ENCODE measurements at regions not wholly inside any gene's neighbourhood (a gene's known extent, or its start where the extent isn't known, plus 50 kb on each side); places are given as distances from the start of the nearest gene placed in this dataset.

DNA sequence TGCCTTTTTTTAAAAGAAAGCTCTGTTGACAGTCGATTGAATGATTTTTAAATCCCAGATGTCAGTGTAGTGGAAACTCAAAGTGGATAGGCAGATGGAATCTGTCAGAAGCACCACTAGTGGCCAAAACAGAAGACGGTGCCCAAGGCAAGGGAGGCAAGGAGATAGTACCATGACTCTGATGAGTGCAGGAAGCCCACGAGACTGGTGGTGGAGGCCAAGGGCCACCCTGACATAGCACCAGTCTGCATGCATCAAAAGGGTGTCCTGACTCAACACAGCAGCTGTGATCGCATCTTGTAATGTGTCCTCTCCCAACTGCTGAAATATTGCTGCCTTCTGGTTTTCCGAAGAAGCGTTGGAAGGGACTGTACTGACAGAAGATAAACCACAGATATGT is 124.1 kb upstream of the PAPPA2 start:
- DNase-seq, result no peak
- H3K36me3 ChIP-seq (ENCODE audit: control insufficient read depth, insufficient read depth, low read length), result no peaks in the 10 kb centered on the region
- no TSS peak for BruUV-seq (replicated peaks)
- no peaks in the 10 kb centered on the region for H3K4me1 ChIP-seq
- TF ChIP-seq, protein P1, sequence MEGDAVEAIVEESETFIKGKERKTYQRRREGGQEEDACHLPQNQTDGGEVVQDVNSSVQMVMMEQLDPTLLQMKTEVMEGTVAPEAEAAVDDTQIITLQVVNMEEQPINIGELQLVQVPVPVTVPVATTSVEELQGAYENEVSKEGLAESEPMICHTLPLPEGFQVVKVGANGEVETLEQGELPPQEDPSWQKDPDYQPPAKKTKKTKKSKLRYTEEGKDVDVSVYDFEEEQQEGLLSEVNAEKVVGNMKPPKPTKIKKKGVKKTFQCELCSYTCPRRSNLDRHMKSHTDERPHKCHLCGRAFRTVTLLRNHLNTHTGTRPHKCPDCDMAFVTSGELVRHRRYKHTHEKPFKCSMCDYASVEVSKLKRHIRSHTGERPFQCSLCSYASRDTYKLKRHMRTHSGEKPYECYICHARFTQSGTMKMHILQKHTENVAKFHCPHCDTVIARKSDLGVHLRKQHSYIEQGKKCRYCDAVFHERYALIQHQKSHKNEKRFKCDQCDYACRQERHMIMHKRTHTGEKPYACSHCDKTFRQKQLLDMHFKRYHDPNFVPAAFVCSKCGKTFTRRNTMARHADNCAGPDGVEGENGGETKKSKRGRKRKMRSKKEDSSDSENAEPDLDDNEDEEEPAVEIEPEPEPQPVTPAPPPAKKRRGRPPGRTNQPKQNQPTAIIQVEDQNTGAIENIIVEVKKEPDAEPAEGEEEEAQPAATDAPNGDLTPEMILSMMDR (IDR thresholded peaks at IDR 0.05; ENCODE audit: insufficient read depth in 1 of 2, low read depth in 1 of 2, low read length in 1 of 2, severe bottlenecking in 1 of 2, unreplicated experiment in 1 of 2), result no peak
- H3K27me3 ChIP-seq (replicated peaks; ENCODE audit: control insufficient read depth, insufficient read depth, low read length), result no peaks in the 10 kb centered on the region
- no peaks in the 10 kb centered on the region; the same call in 1 of the 2 replicates for H3K9me3 ChIP-seq
- no peaks in the 10 kb centered on the region for H3K36me3 Mint-ChIP-seq (ENCODE audit: insufficient read depth, unreplicated experiment)
- H3K27me3 Mint-ChIP-seq (ENCODE audit: insufficient read depth, unreplicated experiment), result peaks cover 10% of the 10 kb centered on the region
- ChIA-PET CTCF (no interaction called here), POLR2A (no interaction called here)
- H3K9me3 Mint-ChIP-seq (ENCODE audit: unreplicated experiment), result peaks cover 8% of the 10 kb centered on the region
- H3K4me3 Mint-ChIP-seq (ENCODE audit: unreplicated experiment), result no peak overlapping the region
- H3K27ac Mint-ChIP-seq (ENCODE audit: unreplicated experiment), result no peak overlapping the region
- intact Hi-C loops (cut with micrococcal nuclease; ENCODE audit: unreplicated experiment), result no loop called here
- no peak overlapping the region for H3K4me3 ChIP-seq (ENCODE audit: low read depth, low read length)
- H3K4me1 Mint-ChIP-seq (ENCODE audit: low read depth, unreplicated experiment), result no peaks in the 10 kb centered on the region

DNA sequence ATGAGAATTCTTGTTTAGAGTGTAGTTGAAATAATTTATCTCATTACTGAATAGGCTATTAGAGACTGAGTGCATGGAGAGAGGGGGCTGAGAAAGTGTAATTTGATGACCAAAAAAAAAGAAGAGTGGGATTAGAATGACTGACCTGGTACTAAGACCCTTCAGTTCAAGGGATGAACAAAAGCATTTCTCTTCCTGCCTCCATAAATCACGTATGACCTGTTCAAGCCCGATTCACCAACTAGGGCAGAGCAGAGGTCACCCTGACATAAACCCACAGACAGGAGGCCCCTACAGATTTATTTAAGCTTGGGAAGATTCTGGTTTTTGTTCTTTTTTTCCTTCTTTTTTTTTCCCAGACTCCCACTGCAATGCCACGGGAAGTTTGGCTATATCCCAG is 123.7 kb upstream of the COP1 start:
- no peaks in the 10 kb centered on the region for H3K9me3 Mint-ChIP-seq (ENCODE audit: unreplicated experiment)
- H3K27me3 Mint-ChIP-seq (ENCODE audit: insufficient read depth, unreplicated experiment), result peaks cover 13% of the 10 kb centered on the region
- H3K4me3 Mint-ChIP-seq (ENCODE audit: unreplicated experiment), result no peak overlapping the region
- CTCF ChIA-PET, result no interaction called here
- no peaks in the 10 kb centered on the region for H3K36me3 ChIP-seq (ENCODE audit: control insufficient read depth, insufficient read depth, low read length)
- no peak overlapping the region for H3K27ac Mint-ChIP-seq (ENCODE audit: unreplicated experiment)
- no peaks in the 10 kb centered on the region; the same call in 1 of the 2 replicates for H3K9me3 ChIP-seq
- no peaks in the 10 kb centered on the region for H3K36me3 Mint-ChIP-seq (ENCODE audit: insufficient read depth, unreplicated experiment)
- H3K4me1 ChIP-seq, result no peaks in the 10 kb centered on the region
- POLR2A ChIA-PET, result no interaction called here
- intact Hi-C loops (cut with micrococcal nuclease; ENCODE audit: unreplicated experiment), result no loop called here
- DNase-seq, result no peak
- H3K27me3 ChIP-seq (replicated peaks; ENCODE audit: control insufficient read depth, insufficient read depth, low read length), result no peaks in the 10 kb centered on the region
- TF ChIP-seq, protein P1 (IDR thresholded peaks at IDR 0.05; ENCODE audit: insufficient read depth in 1 of 2, low read depth in 1 of 2, low read length in 1 of 2, severe bottlenecking in 1 of 2, unreplicated experiment in 1 of 2), result no peak
- no TSS peak for BruUV-seq (replicated peaks)
- H3K4me1 Mint-ChIP-seq (ENCODE audit: low read depth, unreplicated experiment), result no peaks in the 10 kb centered on the region
- H3K4me3 ChIP-seq (ENCODE audit: low read depth, low read length), result no peak overlapping the region

DNA sequence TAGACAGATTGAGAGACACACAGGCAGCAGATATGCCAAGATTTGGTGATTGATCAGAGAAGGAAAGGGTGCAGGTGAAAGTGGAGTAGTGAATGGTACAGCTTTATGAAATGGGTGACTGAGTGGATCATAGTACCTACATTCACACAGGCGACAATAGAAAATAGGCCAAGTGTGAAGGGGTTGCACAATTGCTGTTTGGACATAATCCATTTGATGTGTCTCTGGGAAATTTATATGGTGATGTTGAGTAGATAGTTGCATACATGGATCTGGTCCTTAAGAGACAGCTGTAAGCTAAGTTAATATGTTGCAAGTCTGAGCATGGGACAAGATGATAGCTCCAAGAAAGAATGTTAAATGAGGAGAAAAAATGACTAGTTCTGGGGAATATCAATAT is 118.6 kb upstream of the COP1 start:
- Mint-ChIP-seq H3K4me1 (ENCODE audit: low read depth, unreplicated experiment) (no peaks in the 10 kb centered on the region), H3K27ac (ENCODE audit: unreplicated experiment) (no peak overlapping the region), H3K9me3 (ENCODE audit: unreplicated experiment) (no peaks in the 10 kb centered on the region), H3K27me3 (ENCODE audit: insufficient read depth, unreplicated experiment) (peaks cover 9% of the 10 kb centered on the region), H3K36me3 (ENCODE audit: insufficient read depth, unreplicated experiment) (no peaks in the 10 kb centered on the region), H3K4me3 (ENCODE audit: unreplicated experiment) (no peak overlapping the region)
- Histone ChIP-seq H3K9me3 (no peaks in the 10 kb centered on the region), H3K4me3 (ENCODE audit: low read depth, low read length) (no peak overlapping the region), H3K36me3 (ENCODE audit: control insufficient read depth, insufficient read depth, low read length) (no peaks in the 10 kb centered on the region), H3K27me3 (replicated peaks; ENCODE audit: control insufficient read depth, insufficient read depth, low read length) (no peaks in the 10 kb centered on the region), H3K4me1 (no peaks in the 10 kb centered on the region)
- DNase-seq, result no peak
- ChIA-PET POLR2A (no interaction called here), CTCF (no interaction called here)
- TF ChIP-seq, protein P1 (IDR thresholded peaks at IDR 0.05; ENCODE audit: insufficient read depth in 1 of 2, low read depth in 1 of 2, low read length in 1 of 2, severe bottlenecking in 1 of 2, unreplicated experiment in 1 of 2), result no peak
- intact Hi-C loops (cut with micrococcal nuclease; ENCODE audit: unreplicated experiment), result no loop called here
- no TSS peak for BruUV-seq (replicated peaks)

Data from Caco-2 (cell line).